H1 (cell line): ENCODE measurements at regions not wholly inside any gene's neighbourhood (a gene's known extent, or its start where the extent isn't known, plus 50 kb on each side); places are given as distances from the start of the nearest gene placed in this dataset.
"Not testable (repeated sequence)": the region's sequence is repeated elsewhere in the genome, so short reads cannot be mapped to it uniquely, and the experiment has no call there.

Experiments used
- CTCF ChIP-seq, 3 experiments: IDR thresholded peaks; 1 replicate in 2 of 3; 2 replicates in 1 of 3; pipeline versions ENCODE4 v1.5.1 to v1.6.1; 2011; ENCODE audit warnings: low read length in 3 of 3, mild to moderate bottlenecking in 3 of 3, inconsistent platforms in 2 of 3, low read depth in 1 of 3, moderate library complexity in 1 of 3; ENCODE audit not compliant: insufficient read depth in 1 of 3; ENCODE audit errors: control extremely low read depth in 1 of 3
- EZH2 ChIP-seq: fragments of 200-600 bp; sonication (generic); IDR thresholded peaks from 2 replicates; pipeline ENCODE4 v1.7.1; 2012; ENCODE audit warnings: low read depth, mild to moderate bottlenecking, moderate library complexity, low read length, inconsistent platforms; ENCODE audit not compliant: severe bottlenecking
- MAFK ChIP-seq: IDR thresholded peaks from 2 replicates; pipeline ENCODE4 v1.6.1; 2012; ENCODE audit warnings: low read depth, mild to moderate bottlenecking, improper control_type of control experiment, low read length
- TBP ChIP-seq: IDR thresholded peaks from 2 replicates; pipeline ENCODE4 v1.6.1; 2011; ENCODE audit warnings: low read depth, low read length, improper control_type of control experiment
- USF2 ChIP-seq: IDR thresholded peaks from 2 replicates; pipeline ENCODE4 v1.6.1; 2011; ENCODE audit warnings: low read length, improper control_type of control experiment

- not testable (repeated sequence) for TF ChIP-seq CTCF (IDR thresholded peaks at IDR 0.05; ENCODE audit: control extremely low read depth in 1 of 3, insufficient read depth in 1 of 3, low read depth in 1 of 3, low read length in 3 of 3); EZH2; MAFK; TBP; USF2
Measured at GRCh38 chr10:28994802-28995201, 294.1 kb upstream of the LYZL1 start.
